Chondrocyte (in vitro differentiated cells): ENCODE measurements at regions not wholly inside any gene's neighbourhood (a gene's known extent, or its start where the extent isn't known, plus 50 kb on each side); places are given as distances from the start of the nearest gene placed in this dataset.

Source experiments
- DNase-seq: peaks from one replicate; pipeline ENCODE4 v3.0.0; 2021; ENCODE audit warnings: mixed read lengths, low spot score
- H3K27ac Mint-ChIP-seq: one replicate; pipeline ENCODE4 v1.8.0; 2021; ENCODE audit warnings: mild to moderate bottlenecking, moderate library complexity, mixed read lengths; ENCODE audit not compliant: unreplicated experiment
- H3K27me3 Mint-ChIP-seq: 2 replicates; pipeline ENCODE4 v1.8.0; 2021; ENCODE audit warnings: low read depth, mixed read lengths
- H3K36me3 Mint-ChIP-seq: 2 replicates; pipeline ENCODE4 v1.8.0; 2021; ENCODE audit warnings: low read depth, mixed read lengths
- H3K4me1 Mint-ChIP-seq: 2 replicates; pipeline ENCODE4 v1.8.0; 2021; ENCODE audit warnings: low read depth, mild to moderate bottlenecking, mixed read lengths
- H3K4me3 Mint-ChIP-seq: one replicate; pipeline ENCODE4 v1.8.0; 2021; ENCODE audit warnings: mild to moderate bottlenecking, moderate library complexity, mixed read lengths; ENCODE audit not compliant: unreplicated experiment
- H3K9me3 Mint-ChIP-seq: 2 replicates; pipeline ENCODE4 v1.8.0; 2021; ENCODE audit warnings: low read depth, mixed read lengths
- TF ChIP-seq, protein P1 (sequence below): fragments of 200-600 bp; sonication (generic); IDR thresholded peaks from 2 replicates; pipeline ENCODE4 v1.5.0; 2021; ENCODE audit warnings: antibody characterized with exemption, mild to moderate bottlenecking, moderate library complexity

DNA sequence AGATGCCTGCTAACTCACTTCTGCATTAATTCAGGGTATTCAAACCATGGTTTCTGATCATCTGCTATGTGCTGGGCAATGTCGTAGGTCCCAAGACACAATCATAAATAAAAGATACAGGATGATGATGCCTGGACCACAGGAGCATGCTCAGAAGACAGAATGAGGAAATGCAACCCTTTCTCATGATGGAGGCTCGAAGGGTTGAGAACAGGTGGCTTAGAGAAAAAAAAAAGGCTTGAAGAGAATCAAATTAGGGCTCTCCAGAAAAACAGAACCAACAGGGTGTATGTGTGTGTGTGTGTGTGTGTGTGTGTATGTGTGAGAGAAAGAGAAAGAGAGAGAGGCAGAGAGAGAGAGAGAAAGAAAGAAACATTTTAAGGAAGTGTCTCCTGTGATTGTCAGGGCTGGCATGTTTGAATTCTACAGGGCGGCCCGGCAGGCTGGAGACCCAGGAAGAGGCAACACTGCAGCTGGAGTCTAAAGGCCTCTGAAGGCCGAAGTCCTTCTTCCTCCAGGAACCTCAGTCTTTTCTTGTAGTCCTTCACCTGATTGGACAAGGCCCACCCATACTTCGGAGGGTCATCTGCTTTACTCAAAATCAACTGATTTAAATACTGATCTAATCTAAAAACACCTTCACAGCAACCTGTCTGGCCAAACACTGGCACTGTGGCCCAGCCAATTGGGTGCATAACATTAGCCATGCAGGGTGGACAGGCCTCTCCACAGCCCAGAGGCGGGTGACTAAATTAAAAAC, 143.8 kb downstream of the ERMARD start:
- H3K36me3 Mint-ChIP-seq = no peaks in the 10 kb centered on the region
- TF ChIP-seq, protein P1, sequence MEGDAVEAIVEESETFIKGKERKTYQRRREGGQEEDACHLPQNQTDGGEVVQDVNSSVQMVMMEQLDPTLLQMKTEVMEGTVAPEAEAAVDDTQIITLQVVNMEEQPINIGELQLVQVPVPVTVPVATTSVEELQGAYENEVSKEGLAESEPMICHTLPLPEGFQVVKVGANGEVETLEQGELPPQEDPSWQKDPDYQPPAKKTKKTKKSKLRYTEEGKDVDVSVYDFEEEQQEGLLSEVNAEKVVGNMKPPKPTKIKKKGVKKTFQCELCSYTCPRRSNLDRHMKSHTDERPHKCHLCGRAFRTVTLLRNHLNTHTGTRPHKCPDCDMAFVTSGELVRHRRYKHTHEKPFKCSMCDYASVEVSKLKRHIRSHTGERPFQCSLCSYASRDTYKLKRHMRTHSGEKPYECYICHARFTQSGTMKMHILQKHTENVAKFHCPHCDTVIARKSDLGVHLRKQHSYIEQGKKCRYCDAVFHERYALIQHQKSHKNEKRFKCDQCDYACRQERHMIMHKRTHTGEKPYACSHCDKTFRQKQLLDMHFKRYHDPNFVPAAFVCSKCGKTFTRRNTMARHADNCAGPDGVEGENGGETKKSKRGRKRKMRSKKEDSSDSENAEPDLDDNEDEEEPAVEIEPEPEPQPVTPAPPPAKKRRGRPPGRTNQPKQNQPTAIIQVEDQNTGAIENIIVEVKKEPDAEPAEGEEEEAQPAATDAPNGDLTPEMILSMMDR = no peak
- no peaks in the 10 kb centered on the region for H3K4me1 Mint-ChIP-seq
- H3K4me3 Mint-ChIP-seq = no peak overlapping the region
- peaks cover 13% of the 10 kb centered on the region for H3K27me3 Mint-ChIP-seq
- DNase-seq = no peak
- no peak overlapping the region for H3K27ac Mint-ChIP-seq
- H3K9me3 Mint-ChIP-seq = peaks cover 4% of the 10 kb centered on the region

DNA sequence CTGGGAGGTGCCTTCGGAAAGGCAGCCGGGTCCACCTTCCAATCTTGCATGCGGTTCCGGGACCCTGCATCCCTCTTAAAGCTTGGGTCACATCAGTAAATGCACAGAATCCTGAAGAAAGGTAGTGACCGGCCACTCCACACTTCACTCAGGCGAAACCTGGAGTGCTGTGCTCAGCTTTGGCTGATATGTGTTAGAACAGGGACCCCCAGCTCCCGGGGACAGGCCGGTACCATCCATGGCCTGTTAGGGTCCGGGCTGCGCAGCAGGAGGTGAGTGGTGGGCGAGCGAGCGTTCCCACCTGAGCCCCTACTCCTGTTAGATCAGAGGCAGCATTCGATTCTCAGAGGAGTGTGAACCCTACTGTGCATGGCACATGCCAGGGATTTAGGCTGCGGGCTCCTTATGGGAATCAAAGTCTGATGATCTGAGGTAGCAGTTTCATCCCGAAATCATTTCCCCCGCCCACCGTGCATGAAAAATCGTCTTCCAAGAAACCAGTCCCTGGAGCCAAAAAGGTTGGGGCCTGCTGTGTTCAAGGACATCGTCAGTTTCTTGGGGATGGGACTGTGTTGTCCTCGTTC, 143.0 kb downstream of the ERMARD start:
- peaks cover 4% of the 10 kb centered on the region for H3K9me3 Mint-ChIP-seq
- H3K36me3 Mint-ChIP-seq = no peaks in the 10 kb centered on the region
- TF ChIP-seq, protein P1 = no peak
- H3K27me3 Mint-ChIP-seq = peaks cover 20% of the 10 kb centered on the region
- no peak overlapping the region for H3K4me3 Mint-ChIP-seq
- no peaks in the 10 kb centered on the region for H3K4me1 Mint-ChIP-seq
- DNase-seq = no peak
- H3K27ac Mint-ChIP-seq = no peak overlapping the region

DNA sequence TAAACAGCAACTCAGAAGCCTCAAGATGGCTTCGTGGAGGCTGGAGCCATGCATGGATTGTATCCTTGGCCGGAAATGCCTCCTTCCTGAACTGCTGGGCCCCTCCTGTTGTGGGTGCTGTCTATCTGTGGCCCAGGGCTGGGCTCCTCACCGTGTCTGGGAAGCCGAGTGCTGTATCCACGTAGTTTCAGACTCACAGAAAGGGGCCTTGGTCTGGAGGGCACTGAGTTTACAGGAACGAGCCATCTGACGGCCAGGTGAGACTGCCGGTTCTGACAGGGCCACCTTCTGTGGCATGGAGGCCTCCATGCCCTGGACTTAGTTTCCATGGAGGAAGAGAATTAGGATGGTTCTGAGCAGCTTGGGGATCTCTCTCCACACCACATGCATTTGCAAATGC, 142.2 kb downstream of the ERMARD start:
- H3K9me3 Mint-ChIP-seq = peaks cover 4% of the 10 kb centered on the region
- H3K4me3 Mint-ChIP-seq = no peak overlapping the region
- H3K27ac Mint-ChIP-seq = no peak overlapping the region
- no peak for DNase-seq
- TF ChIP-seq, protein P1 = no peak
- H3K36me3 Mint-ChIP-seq = no peaks in the 10 kb centered on the region
- no peaks in the 10 kb centered on the region for H3K4me1 Mint-ChIP-seq
- peaks cover 27% of the 10 kb centered on the region for H3K27me3 Mint-ChIP-seq

DNA sequence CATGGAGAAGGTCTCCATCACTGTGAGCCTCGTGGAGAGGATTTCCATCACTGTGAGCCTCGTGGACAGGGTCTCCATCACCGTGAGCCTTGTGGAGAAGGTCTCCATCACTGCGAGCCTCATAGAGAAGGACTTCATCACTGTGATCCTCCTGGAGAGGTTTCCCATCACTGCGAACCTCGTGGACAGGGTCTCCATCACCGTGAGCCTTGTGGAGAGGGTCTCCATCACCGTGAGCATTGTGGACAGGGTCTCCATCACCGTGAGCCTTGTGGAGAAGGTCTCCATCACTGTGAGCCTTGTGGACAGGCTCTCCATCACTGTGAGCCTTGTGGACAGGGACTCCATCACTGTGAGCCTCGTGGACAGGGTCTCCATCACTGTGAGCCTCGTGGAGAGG, 140.4 kb downstream of the ERMARD start:
- DNase-seq = no peak
- Mint-ChIP-seq H3K27me3 (peaks cover 39% of the 10 kb centered on the region), H3K4me1 (no peaks in the 10 kb centered on the region), H3K27ac (no peak overlapping the region), H3K4me3 (no peak overlapping the region), H3K36me3 (no peaks in the 10 kb centered on the region), H3K9me3 (peaks cover 4% of the 10 kb centered on the region)
- TF ChIP-seq, protein P1 = no peak

DNA sequence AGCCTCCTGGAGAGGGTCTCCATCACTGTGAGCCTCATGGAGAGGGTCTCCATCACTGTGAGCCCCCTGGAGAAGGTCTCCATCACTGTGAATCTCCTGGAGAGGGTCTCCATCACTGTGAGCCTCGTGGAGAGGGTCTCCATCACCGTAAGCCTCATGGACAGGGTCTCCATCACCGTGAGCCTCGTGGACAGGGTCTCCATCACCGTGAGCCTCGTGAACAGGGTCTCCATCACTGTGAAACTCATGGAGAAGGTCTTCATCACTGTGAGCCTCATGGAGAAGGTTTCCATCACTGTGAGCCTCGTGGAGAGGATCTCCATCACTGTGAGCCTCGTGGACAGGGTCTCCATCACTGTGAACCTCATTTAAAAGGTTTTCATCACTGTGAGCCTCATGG, 140.0 kb downstream of the ERMARD start:
- DNase-seq = no peak
- no peak overlapping the region for H3K4me3 Mint-ChIP-seq
- peaks cover 40% of the 10 kb centered on the region for H3K27me3 Mint-ChIP-seq
- H3K27ac Mint-ChIP-seq = no peak overlapping the region
- H3K4me1 Mint-ChIP-seq = no peaks in the 10 kb centered on the region
- H3K36me3 Mint-ChIP-seq = no peaks in the 10 kb centered on the region
- TF ChIP-seq, protein P1 = no peak
- H3K9me3 Mint-ChIP-seq = peaks cover 4% of the 10 kb centered on the region
